WERI-Rb-1 (cell line): ENCODE measurements at regions not wholly inside any gene's neighbourhood (a gene's known extent, or its start where the extent isn't known, plus 50 kb on each side); places are given as distances from the start of the nearest gene placed in this dataset.

Source experiments
- DNase-seq: peaks from one replicate; pipeline ENCODE4 v3.0.0-alpha.2; 2020
- H3K27ac ChIP-seq: fragments of 250-450 bp; sonication (Bioruptor Pico); 2 replicates; pipeline ENCODE4 v1.5.1; 2020; ENCODE audit warnings: mild to moderate bottlenecking, moderate library complexity
- H3K27me3 ChIP-seq: fragments of 250-450 bp; sonication (Bioruptor Pico); 2 replicates; pipeline ENCODE4 v1.5.1; 2021; ENCODE audit warnings: mild to moderate bottlenecking, low read depth, moderate library complexity; ENCODE audit not compliant: insufficient read depth, severe bottlenecking
- H3K36me3 ChIP-seq: fragments of 250-450 bp; sonication (Bioruptor Pico); 2 replicates; pipeline ENCODE4 v1.5.1; 2020; ENCODE audit warnings: mild to moderate bottlenecking, moderate library complexity
- H3K4me3 ChIP-seq: 2 replicates; pipeline ENCODE4 v1.5.1; 2011; ENCODE audit warnings: low read depth, mild to moderate bottlenecking, control low read depth, low read length
- H3K9me3 ChIP-seq: fragments of 250-450 bp; sonication (Bioruptor Pico); 2 replicates; pipeline ENCODE4 v1.5.1; 2021; ENCODE audit warnings: mild to moderate bottlenecking, moderate library complexity; ENCODE audit not compliant: severe bottlenecking
- CTCF ChIP-seq: IDR thresholded peaks from 2 replicates; pipeline ENCODE4 v1.5.1; 2011; ENCODE audit warnings: low read depth, mild to moderate bottlenecking, control low read depth, inconsistent platforms, low read length

DNA sequence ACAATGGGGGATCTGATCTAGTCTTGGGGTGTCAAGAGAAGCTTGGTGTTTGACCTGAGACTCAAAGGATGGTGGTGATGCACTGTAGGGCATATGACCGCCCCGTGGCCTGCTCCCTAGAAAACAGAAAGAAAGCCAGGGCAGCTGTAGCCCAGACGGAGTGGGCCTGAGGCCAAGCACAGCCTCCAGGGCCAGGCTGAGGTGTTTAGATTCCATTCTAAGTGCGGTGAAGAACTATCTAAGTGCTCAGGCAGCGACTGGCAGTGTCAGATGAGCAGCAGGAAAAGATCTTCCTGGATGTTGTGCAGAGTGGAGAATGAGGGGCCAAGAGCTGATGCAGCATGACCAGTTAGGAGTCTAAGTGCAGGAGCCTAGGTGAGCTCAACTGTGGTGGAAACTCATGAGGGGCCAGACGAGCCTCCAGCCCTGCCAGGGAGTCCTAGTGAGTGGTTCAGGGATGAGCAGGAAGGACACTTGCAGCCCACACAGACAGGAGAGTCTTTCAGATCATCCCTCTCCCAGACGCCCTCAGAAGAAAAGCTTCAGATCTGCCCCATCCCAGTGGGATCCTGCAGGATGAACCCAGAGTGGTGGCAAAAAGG lies 314.2 kb upstream of the CCL2 start:
- Histone ChIP-seq H3K36me3 (no peaks in the 10 kb centered on the region), H3K4me3 (no peak overlapping the region), H3K27ac (no peak overlapping the region), H3K27me3 (no peaks in the 10 kb centered on the region), H3K9me3 (no peaks in the 10 kb centered on the region)
- DNase-seq = no peak
- TF ChIP-seq CTCF = no peak

- no peak for TF ChIP-seq CTCF
- no peaks in the 10 kb centered on the region for H3K9me3 ChIP-seq
- DNase-seq = no peak
- H3K27me3 ChIP-seq = no peaks in the 10 kb centered on the region
- H3K27ac ChIP-seq = no peak overlapping the region
- H3K4me3 ChIP-seq = no peak overlapping the region
- H3K36me3 ChIP-seq = no peaks in the 10 kb centered on the region
These were observed 313.3 kb upstream of the CCL2 start for GRCh38 chr17:33941744-33942143.

- Histone ChIP-seq H3K27me3 (no peaks in the 10 kb centered on the region), H3K4me3 (no peak overlapping the region), H3K9me3 (no peaks in the 10 kb centered on the region), H3K27ac (no peak overlapping the region), H3K36me3 (no peaks in the 10 kb centered on the region)
- no peak for TF ChIP-seq CTCF
- DNase-seq = no peak
These were observed 312.7 kb upstream of the CCL2 start for GRCh38 chr17:33942414-33942813.

- H3K4me3 ChIP-seq = no peak overlapping the region
- no peak for DNase-seq
- no peaks in the 10 kb centered on the region for H3K9me3 ChIP-seq
- TF ChIP-seq CTCF = no peak
- H3K27me3 ChIP-seq = no peaks in the 10 kb centered on the region
- H3K27ac ChIP-seq = no peak overlapping the region
- H3K36me3 ChIP-seq = no peaks in the 10 kb centered on the region
These were observed 310.7 kb upstream of the CCL2 start for GRCh38 chr17:33944412-33944811.

DNA sequence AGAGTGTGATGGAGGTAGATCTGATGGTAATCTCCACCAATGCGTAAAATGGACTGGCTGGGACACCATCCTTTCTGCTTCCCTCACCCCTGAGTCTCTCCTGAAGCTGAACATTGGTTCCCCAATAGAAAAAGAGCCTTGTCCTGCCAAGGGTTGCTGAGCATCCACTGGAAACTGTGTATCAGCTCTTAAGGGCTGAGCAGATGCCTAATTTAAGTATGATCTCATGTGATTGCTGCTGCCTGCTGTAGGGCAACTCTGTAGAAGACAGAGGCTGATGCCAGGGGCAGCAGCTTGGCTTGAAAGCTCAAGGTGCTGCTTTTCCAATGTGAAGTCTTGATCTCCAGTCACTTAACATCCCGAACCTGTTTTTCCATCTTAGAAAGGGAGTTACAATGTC lies 310.3 kb upstream of the CCL2 start:
- no peaks in the 10 kb centered on the region for H3K9me3 ChIP-seq
- peak overlapping the region; percentile 14; the same call in 1 of the 2 replicates for H3K27ac ChIP-seq
- TF ChIP-seq CTCF = no peak
- no peaks in the 10 kb centered on the region for H3K27me3 ChIP-seq
- no peak for DNase-seq
- no peaks in the 10 kb centered on the region for H3K36me3 ChIP-seq
- H3K4me3 ChIP-seq = no peak overlapping the region
